ENCODE measurements at regions not wholly inside any gene's neighbourhood (a gene's known extent, or its start where the extent isn't known, plus 50 kb on each side); places are given as distances from the start of the nearest gene placed in this dataset.

DNA sequence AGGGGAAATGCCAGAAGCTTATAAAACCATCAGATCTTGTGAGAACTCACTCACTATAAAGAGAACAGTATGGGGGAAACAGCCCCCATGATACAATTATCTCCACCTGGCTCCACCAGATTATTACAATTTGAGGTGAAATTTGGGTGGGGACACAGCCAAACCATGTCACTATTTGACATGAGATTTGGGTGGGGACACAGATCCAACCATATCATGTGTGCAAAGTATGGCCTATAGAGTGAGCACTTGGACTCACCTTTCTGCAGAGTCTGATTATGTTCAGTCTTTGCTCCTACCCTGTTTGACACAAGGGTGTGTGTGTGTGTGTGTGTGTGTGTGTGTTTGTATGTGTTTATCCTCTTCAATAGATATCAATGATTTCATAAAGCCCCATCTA, 287.5 kb downstream of the ZNF536 start:
- Histone ChIP-seq H2BK5ac (ENCODE audit: low read depth, low read length) (no peak overlapping the region), H3K4me1 (replicated peaks in 1 of 4; ENCODE audit: control insufficient read depth in 3 of 4, insufficient read depth in 4 of 4, low read length in 3 of 4) (peaks cover 0 to 7% (median 4%) of the 10 kb centered on the region in 4 experiments; a peak in 2 of 7 replicates), H3K9me3 (ENCODE audit: insufficient read depth in 2 of 2, low read depth in 1 of 2, low read length in 1 of 2) (no peaks in the 10 kb centered on the region), H4K20me1 (replicated peaks in 1 of 2; ENCODE audit: control insufficient read depth in 1 of 2, insufficient read depth in 2 of 2, low read length in 2 of 2) (no peaks in the 10 kb centered on the region), H3K56ac (replicated peaks; ENCODE audit: insufficient read length, low read depth, low read length) (no peak overlapping the region), H2AFZ (ENCODE audit: low read length) (no peak overlapping the region), H3K9ac (replicated peaks in 1 of 4; ENCODE audit: extremely low read depth in 1 of 4, low read depth in 3 of 4, low read length in 3 of 4) (no peak overlapping the region), H3K27ac (ENCODE audit: low read depth, low read length) (no peak overlapping the region), H4K5ac (ENCODE audit: insufficient read length, low read depth, low read length) (no peak overlapping the region), H2BK20ac (ENCODE audit: low read length) (no peak overlapping the region), H4K8ac (ENCODE audit: extremely low read depth, insufficient read depth, low read length) (no peak overlapping the region), H3K79me2 (ENCODE audit: control insufficient read depth in 1 of 2, insufficient read depth in 2 of 2, low read length in 2 of 2) (no peaks in the 10 kb centered on the region), H2BK15ac (ENCODE audit: low read length) (no peak overlapping the region), H2AK5ac (ENCODE audit: low read depth, low read length) (no peak overlapping the region), H3K4me3 (ENCODE audit: extremely low read depth in 1 of 4, insufficient read depth in 2 of 4, low read depth in 3 of 4, low read length in 4 of 4) (no peak overlapping the region), H3K36me3 (ENCODE audit: control insufficient read depth in 2 of 4, insufficient read depth in 4 of 4, low read length in 3 of 4) (no peaks in the 10 kb centered on the region), H3K23me2 (ENCODE audit: low read depth, low read length) (no peaks in the 10 kb centered on the region), H3K27me3 (replicated peaks in 1 of 4; ENCODE audit: control insufficient read depth in 3 of 4, extremely low read depth in 1 of 4, insufficient read depth in 3 of 4, low read length in 3 of 4) (no peaks in the 10 kb centered on the region; a peak in 1 of 7 replicates), H2BK120ac (replicated peaks; ENCODE audit: low read depth, low read length) (no peak overlapping the region), H3K4ac (replicated peaks; ENCODE audit: insufficient read length, low read depth, low read length) (no peak overlapping the region), H3K4me2 (ENCODE audit: insufficient read depth in 1 of 2, low read depth in 2 of 2, low read length in 2 of 2) (no peak overlapping the region), H2BK12ac (ENCODE audit: low read depth, low read length) (no peak overlapping the region), H4K91ac (replicated peaks; ENCODE audit: insufficient read length, low read length) (no peak overlapping the region), H3K79me1 (ENCODE audit: low read depth, low read length) (no peaks in the 10 kb centered on the region), H3K18ac (ENCODE audit: extremely low read depth, low read length) (no peak overlapping the region), H3K14ac (ENCODE audit: insufficient read length) (no peak overlapping the region), H3K23ac (ENCODE audit: insufficient read length) (no peak overlapping the region)
- POLR2A ChIA-PET (ENCODE audit: partially characterized antibody) = no interaction called here
- no peak for TF ChIP-seq TAF1 (IDR thresholded peaks at IDR 0.05; ENCODE audit: low read depth, low read length)
- no peak for TF ChIP-seq EP300 (IDR thresholded peaks at IDR 0.05; ENCODE audit: borderline replicate concordance in 1 of 2, low read depth in 2 of 2, low read length in 2 of 2)
- no peak for TF ChIP-seq FOSL1 (IDR thresholded peaks at IDR 0.05; ENCODE audit: insufficient read depth, low read depth, low read length)
- TF ChIP-seq SAP30 (IDR thresholded peaks at IDR 0.05; ENCODE audit: insufficient read depth, insufficient replicate concordance, low read length) = no peak
- no peak for TF ChIP-seq GABPA (IDR thresholded peaks at IDR 0.05; ENCODE audit: borderline replicate concordance, insufficient read depth, low read length)
- TF ChIP-seq POLR2A (IDR thresholded peaks at IDR 0.05; ENCODE audit: control extremely low read depth in 1 of 2, low read depth in 2 of 2, low read length in 2 of 2) = no peak
- no peak for TF ChIP-seq SIRT6 (IDR thresholded peaks at IDR 0.05; ENCODE audit: low read length)
- TF ChIP-seq MAX (IDR thresholded peaks at IDR 0.05) = no peak
- no peak for TF ChIP-seq SP2 (IDR thresholded peaks at IDR 0.05; ENCODE audit: low read length)
- TF ChIP-seq, protein P1, sequence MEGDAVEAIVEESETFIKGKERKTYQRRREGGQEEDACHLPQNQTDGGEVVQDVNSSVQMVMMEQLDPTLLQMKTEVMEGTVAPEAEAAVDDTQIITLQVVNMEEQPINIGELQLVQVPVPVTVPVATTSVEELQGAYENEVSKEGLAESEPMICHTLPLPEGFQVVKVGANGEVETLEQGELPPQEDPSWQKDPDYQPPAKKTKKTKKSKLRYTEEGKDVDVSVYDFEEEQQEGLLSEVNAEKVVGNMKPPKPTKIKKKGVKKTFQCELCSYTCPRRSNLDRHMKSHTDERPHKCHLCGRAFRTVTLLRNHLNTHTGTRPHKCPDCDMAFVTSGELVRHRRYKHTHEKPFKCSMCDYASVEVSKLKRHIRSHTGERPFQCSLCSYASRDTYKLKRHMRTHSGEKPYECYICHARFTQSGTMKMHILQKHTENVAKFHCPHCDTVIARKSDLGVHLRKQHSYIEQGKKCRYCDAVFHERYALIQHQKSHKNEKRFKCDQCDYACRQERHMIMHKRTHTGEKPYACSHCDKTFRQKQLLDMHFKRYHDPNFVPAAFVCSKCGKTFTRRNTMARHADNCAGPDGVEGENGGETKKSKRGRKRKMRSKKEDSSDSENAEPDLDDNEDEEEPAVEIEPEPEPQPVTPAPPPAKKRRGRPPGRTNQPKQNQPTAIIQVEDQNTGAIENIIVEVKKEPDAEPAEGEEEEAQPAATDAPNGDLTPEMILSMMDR (IDR thresholded peaks at IDR 0.05; ENCODE audit: control extremely low read depth in 1 of 3, insufficient read depth in 1 of 3, low read depth in 1 of 3, low read length in 3 of 3) = no peak
- no peak for TF ChIP-seq BCL11A (IDR thresholded peaks at IDR 0.05; ENCODE audit: low read depth in 2 of 2, low read length in 2 of 2)
- no peak for TF ChIP-seq SIX5 (IDR thresholded peaks at IDR 0.05; ENCODE audit: low read depth, low read length)
- TF ChIP-seq ATF3 (IDR thresholded peaks at IDR 0.05; ENCODE audit: insufficient read depth, low read depth, low read length) = no peak
- no peak for FAIRE-seq
- DNase-seq (ENCODE audit: low read depth in 1 of 2, low spot score in 2 of 2) = no peak
- CTCF ChIA-PET (ENCODE audit: partially characterized antibody) = interaction anchor here (0.6 kb wide), 1 partner anchor 223 kb away, joined by 3 read pairs; no protein-coding TSS in a partner anchor
